Right hindlimb (tissue), 1 donor: ENCODE measurements at regions not wholly inside any gene's neighbourhood (a gene's known extent, or its start where the extent isn't known, plus 50 kb on each side); places are given as distances from the start of the nearest gene placed in this dataset.

ENCODE experiments used
- DNase-seq: peaks from one replicate; pipeline ENCODE4 v3.0.0-alpha.2; 2018

DNA sequence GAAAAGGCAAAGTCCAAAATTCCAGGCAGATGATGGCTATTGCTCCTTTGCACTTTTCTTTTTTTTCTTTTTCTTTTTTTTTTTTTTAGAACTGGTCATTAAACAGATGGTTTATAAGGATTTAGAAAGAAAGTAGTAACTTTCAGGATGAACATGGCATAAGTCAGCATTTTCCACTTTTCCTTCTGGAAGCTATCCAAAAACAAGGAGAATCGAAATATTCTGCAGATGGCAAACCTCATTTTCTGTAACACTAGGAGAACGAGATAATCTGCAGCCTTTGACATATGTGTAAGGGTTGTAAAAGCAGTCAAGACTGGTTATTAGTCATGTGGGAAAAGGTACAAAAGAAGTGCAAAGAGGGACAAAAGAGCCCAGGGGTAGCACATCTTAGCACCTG lies 69.1 kb upstream of the PUM3 start:
- no peak for DNase-seq

DNA sequence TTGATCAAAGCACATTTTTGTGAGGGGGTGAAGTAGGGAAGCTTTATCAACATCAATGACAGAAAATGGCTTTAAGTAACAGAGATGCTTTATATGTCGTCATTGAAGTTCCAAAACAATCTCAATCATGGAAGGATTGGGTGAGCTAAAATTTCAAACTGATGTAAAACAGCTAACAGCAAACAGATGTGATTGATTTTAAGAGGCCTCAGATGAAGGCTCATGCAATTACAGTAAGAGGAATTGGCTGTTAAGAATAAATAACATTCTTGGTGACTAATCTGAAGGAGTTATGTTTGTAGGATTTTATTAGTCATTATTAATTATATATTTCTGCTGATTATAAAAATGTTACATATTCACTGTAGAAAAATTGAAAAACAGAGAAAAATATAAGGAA lies 63.5 kb upstream of the PUM3 start:
- no peak for DNase-seq

DNA sequence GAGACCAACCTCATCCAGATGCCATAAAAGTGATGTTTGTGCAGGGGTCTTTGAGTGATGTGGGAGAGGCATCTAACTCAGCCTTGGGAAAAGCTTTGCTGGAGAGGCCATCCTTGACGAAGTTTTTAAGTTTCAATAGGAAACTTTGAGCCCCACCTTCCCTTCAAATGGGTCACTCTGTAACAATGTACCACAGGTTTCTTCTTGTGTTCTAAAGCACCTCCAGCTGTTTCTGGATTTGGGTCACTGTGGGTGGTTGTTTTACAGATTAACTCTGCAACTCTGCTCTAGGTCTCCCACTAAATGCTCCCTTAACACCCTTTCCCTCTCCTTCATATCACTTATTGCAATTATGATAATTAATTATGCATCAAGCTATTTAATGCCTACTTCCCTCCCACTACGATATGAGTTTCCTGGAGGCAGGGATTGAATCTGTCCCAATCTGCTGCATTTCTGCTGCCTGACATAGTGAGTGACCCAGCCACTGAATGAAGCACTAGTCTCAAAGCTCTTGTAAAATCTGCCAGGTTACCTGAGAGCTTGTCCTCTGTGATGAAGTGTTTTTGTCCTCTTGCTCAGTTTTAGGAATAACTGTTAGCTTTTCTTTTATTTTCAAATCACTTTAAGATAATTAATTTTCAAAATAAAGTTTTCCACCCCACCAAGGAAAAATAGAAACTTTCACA lies 60.5 kb upstream of the PUM3 start:
- DNase-seq, result no peak
